Stimulated activated naive CD4-positive, alpha-beta T cell (primary cell): ENCODE measurements at regions not wholly inside any gene's neighbourhood (a gene's known extent, or its start where the extent isn't known, plus 50 kb on each side); places are given as distances from the start of the nearest gene placed in this dataset.

Source experiments
- DNase-seq, 6 experiments: peaks; one replicate each; lab custom pipeline; 2025; lab: John Stamatoyannopoulos, UW

- no peak for DNase-seq
Observed at GRCh38 chr14:104440297-104440956, 139.1 kb upstream of the C14orf180 start.

DNA sequence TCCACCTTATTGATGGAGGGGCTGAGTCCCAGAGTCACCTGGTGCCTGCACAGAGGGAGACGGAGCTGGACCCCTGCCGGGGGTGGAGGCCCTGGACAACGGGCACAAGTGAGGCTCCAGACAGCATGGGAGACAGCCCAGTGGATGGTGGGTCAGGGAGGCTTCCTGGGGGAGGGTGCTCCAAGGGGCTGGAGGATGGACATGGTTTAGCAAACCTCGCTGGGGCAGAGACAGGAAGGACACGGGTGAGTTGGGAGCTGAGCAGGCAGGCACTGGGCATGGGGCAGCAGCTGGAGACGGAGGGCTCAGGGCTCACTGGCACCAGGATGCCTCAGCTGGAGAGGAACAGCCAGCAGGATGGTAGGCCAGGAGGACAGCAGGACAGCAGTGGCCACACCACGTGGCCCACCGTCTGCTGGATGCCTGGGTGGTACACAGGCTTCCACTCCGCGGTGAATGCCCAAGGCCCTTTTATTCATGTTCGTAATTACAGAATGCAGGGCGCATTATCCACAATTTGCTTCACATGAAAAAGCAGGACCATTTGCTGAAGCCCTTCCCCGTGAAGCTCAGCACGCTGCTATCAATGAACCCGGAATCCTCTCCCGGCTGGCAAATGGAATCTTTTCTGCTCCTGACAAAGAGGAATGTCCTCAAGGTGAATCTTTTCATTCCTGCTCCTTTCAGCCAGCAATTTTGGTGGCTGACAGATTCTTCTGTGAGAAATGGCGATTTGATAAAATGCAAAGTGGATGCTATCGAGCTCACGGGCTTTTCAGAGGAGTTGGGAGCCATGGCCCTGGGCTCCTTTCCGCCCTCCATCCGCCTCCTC lies 138.1 kb upstream of the C14orf180 start:
- no peak for DNase-seq

DNA sequence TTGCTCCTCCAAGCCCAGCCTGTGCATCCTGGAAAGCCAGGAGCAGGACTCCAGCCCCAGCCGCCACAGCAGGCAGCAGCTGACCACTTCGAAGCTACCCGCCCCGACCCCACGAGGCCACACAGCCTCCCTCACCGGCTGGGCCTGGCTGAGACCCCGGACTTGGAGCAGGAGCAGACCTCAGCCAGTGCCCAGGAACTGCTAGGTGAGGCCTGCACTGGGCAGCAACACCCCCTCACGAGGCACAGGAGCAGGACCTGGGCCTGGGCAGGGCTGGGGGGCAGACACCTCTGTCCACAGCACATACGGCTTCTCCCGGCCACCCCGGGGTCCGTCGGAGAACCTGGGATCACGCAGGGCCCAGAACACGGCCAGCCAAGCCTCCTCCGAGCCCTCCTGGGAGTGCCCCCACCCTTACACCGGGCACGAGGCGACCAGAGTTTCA lies 137.4 kb upstream of the C14orf180 start:
- no peak for DNase-seq

DNA sequence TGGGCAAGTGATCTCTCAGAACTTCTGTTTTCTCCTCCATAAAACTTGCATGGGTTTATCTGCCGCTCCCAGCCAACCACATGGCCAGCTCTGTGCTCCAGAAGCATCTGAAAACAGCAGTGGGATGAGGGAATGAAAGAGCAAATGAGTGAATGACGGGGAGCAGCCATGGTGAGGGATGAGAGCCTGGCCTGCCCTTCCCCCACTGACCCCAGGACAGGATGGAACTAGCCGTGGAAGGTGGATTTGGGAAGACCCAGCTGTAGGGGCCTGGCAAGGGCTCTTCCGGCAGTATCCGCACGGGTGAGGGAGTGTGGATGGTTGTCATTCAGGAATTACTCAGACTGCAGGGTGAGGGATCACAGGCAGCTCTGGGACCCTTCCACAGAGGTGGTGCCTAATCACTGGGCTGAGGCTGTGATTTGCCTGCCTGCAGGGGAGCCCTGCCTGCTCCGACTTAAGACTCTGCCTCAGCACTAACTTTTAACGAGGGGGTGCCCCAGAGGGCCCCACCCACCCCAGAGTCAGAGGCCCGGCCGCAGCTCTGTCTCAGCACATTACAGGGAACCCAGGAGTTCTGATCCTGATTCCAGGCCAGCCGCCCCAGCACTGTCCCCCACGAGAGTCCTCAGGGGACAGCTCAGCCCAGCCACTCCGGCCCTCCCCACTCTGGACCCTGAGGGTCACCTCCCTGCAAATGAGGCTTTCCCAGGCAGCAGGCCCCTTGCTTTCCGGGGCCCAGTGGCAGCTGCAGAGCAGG lies 136.8 kb upstream of the C14orf180 start:
- DNase-seq, result no peak

DNA sequence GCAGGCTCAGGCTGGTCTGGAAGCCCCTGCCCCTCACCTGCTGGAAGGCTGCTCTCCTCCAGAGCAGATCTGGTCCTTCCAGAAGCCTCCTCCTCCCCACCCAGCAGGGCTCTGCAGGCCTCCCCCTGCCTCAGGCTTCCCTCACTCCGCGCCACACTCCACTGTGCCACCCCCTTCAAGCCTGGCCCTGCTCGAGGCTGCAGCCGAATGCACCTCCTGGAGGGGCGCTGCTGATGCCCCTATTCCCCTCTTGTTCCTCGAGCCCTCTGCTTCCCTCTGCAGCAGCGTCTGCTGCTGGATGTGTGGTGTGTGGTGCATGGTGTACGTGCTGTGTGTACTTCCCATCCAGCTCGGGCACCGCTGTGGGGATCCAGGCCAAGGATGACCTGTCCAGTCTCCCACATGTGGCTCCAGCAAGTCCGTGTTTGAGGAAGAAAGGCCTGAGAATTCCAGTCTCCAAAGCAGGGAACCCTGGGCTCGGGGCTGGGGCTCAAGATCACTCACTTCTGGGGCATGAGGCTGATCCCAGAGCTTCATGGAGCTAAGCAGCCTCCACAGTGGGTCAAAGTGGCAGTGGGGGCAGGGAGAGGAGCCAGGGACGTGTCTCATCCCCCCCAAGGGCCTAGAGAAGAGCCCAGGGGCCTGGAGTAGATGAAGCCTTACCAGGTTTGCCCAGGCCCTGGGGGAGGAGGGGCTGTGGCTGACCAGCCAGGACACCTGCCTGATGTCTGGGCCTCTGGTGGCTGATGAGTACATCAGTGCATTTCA lies 136.0 kb upstream of the C14orf180 start:
- no peak for DNase-seq

DNA sequence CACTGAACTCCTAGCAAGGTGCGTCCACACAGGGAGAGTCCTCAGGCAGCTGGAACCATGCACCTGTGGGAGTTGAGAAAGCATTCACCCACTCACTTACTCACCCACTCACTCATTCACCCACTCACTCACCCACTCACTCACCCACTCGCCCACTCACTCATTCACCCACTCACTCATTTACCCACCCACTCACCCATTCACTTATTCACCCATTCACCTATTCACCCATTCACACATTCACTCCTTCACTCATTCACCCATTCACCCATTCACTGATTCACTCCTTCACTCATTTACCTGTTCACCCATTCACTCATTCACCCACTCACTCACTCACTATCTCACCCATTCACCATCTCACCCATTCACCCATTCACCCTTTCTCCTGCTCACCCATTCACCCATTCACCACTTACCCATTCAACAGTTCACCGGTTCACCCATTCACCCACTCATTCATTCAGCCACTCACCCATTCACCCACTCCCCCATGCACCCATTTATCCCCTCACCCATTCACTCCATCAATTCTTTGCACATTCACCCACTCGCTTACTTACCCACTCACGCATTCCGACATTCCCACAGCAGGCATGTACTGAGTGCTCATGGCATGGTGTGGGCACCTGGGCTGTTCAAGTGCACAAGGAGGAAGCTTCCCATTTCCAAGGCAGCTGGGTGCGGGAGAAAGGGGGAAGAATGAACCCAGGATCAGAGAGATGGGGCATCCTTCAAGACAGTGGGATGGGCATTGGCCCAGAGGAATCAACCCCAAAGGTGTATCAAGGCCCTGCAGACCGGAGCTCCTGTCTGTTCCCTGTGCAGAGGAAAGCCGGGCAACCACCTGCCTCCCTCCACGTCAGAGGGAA lies 135.2 kb upstream of the C14orf180 start:
- no peak for DNase-seq

DNA sequence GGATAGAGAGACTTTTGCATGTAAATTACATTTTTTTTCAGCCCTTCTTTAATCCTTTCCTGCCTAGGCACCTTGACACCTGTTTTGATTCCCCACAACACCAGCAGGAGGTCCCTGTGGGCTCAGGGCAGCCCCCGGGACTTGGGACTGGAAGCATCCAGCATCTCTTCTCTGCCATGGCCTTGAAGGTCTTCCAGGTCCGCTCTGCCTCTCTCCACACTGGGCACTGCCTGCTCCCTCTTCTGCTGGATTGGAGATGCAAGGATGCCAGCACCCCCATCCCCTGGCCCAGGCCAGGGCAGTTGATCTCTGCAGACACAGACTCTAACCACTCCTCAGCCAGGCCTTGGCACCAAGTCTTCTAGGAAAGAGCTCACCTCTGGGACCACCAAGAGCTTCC lies 134.5 kb upstream of the C14orf180 start:
- DNase-seq, result no peak

DNA sequence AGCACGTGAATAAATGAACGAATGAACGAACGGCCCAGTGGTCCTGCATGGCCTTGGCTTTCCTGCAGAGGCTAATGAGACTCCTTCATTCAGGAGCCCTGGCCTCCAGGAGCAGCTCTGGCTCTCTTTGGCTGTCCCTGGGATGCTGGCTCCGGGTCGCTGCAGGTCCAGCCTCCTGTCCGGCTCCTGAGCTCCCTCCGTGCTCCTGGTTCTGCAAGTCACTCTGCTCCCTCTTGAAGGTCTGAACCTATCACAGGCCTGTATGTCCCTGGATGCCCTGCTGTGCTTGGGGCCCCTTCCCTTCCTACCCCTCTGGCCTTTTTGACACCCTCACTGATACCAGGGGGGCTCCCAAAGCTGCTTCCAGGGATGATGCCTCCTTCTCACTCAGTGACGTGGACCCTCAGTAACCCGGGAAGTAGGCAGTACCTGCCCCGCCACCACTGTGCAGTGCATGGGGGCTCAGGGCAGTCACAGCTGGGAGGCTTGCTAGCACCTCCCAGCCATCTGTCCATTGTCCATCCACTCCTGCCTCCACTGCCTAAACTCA lies 133.7 kb upstream of the C14orf180 start:
- no peak for DNase-seq

- no peak for DNase-seq
Observed at GRCh38 chr14:104446611-104447010, 133.0 kb upstream of the C14orf180 start.

- DNase-seq, result no peak
Observed at GRCh38 chr14:104447750-104448149, 131.8 kb upstream of the C14orf180 start.

GRCh38 chr14:104448321-104448720 lies 131.2 kb upstream of the C14orf180 start:
- no peak for DNase-seq

DNA sequence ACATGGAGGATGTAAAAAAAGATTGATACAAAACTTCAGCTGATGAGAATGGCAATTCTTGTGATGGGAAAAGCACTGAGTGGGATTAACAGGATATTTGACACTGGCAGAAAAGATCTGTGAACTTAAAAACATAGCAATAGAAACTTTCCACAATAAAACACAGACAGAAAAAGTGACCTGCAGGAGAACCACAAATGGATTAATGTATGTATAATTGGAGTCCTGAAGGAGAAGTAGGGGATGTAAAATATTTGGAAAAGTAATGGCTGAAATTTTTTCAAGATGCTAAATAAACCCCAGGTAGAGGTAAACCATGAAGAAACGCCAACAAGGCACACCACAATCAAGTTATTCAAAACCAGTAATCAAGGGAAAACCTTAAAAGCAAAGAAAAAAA lies 130.8 kb upstream of the C14orf180 start:
- DNase-seq, result no peak

GRCh38 chr14:104450811-104451401 lies 128.7 kb upstream of the C14orf180 start:
- no peak for DNase-seq

DNA sequence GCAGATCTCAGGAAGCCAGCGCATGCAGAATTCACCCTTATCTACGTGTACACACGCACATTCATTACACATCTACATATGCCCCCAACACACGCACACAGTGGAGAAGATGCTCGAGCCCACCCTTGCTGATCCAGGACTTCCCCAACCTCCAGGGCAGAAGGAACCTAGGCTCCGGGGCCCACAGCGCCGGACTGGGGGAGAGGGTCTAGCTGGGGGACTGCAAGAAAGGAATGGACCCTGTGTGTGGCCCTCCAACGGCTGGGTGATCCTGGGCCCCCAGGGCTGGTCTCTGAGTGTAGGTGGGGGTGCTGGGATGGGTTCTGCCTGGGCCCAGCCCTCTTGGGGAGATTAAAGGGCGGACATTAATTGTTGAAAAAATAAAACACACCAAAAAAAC lies 128.1 kb upstream of the C14orf180 start:
- DNase-seq, result no peak

DNA sequence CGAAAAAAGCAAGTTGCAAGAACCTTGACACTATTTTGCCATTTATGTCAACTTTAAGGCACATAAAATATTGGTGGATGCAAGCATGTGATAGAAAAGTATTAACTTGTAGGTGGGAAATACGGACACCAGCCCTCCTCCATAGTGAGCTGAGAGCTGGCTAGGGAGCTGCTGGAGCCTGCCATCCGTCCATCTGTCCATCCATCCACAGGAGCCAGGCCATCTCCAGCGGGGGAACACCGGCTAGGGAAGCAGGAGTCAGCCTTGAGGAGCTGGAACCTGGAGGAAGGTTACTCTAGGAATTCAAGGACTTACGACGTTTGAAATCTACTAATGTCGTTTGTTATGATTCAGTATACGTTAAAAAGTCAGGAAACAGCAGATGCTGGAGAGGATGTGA lies 120.7 kb upstream of the C14orf180 start:
- no peak for DNase-seq

DNA sequence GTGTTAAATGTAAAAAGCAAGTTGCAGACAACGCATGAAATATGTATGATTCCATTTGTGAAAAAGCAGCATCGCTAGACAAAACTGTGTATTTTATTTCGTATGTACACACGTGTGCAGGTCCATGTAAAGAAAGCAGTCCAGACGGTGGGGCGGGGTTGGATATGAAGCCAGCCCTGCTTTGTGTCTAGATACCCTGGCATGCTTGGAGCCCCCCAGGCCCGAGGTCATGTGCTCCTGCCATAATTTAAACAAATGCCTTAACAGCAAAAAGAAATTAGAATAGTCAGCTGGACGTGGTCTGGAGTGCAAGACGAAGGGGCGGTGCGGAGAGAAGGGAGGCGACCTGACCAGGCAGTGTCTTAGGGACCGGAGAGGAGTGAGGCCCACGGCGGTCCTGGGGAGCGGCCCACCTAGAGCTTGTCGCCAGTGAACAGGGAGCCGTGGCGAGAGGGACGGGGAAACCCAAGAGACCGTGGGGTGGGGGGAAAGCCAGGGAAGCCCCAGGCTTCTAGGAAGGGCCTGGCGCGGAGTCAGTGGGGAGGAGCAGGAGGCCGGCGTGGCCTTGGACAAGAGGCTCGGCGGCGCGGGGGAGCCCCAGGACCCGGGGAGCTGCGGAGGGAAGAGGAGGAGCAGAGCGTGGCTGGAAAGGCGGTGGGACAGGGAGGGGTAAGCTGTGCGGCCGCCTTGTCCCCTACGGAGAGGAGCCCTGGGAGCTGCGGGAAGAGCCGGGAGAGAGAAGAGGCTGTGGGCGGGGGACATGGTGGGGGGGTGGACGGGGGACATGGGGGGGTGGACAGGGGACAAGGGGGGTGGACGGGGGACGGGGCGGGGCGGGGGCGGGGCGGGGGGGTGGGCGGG lies 118.5 kb upstream of the C14orf180 start:
- no peak for DNase-seq

DNA sequence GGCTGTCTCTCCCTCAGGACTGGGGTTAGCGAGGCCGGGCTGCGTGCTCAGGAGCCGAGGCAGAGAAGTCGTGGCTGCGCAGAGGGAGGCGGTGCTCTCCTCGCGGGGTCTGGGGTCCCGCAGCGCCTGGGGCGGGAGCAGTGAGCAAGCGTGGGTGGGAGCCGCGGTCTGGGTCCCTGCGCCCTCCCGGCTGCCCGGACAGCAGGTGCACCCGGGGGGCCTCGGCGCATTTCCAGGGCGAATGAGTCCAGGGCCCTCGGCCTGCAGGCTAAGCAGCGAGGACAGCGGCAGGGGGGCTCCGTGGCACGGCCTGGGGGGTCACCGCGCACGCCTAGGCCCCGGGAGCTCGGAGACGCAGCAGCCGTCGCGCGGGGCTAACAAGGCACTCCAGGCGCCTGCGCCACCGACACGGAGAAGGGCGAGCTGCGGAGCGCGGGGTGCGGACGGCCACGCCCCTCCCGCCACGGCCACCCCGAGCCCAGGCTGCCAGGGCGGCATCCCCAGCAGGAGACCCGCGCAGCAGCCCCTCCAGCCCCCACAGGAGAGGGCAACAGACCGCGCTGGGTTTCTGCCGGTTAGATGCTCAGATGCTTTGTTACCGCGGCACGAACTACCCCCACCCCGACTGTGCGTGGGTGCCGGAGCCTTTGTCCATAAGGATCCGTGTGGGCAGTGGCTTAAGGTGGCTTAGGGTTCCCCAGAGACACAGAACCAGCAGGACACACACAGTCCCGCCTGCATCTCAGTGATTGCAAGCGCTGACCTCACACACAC lies 117.7 kb upstream of the C14orf180 start:
- no peak for DNase-seq
